NCI-H146 (cell line): ENCODE measurements at regions not wholly inside any gene's neighbourhood (a gene's known extent, or its start where the extent isn't known, plus 50 kb on each side); places are given as distances from the start of the nearest gene placed in this dataset.

Experiments used
- DNase-seq: peaks from one replicate; lab custom pipeline; 2025; lab: John Stamatoyannopoulos, UW

DNA sequence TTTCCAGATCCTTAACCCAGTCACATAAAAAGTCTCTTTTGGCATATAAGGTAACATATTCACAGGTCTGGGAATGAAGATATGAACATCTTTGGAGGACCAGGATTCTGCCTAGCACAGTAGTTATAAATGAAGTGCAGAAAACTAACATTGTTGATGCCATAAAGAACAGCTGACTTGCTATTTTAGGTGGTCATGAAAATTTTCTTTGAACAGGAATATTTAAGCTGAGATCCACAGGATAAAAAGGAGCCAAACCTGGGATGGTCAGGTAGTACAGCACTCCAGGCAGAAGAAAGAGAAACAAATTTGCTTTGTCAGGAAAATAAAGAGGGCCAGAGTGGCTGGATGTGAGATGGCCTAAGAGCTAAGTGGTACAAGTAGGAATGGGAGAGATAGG, 80.0 kb downstream of the CENPW start:
- no peak for DNase-seq

DNA sequence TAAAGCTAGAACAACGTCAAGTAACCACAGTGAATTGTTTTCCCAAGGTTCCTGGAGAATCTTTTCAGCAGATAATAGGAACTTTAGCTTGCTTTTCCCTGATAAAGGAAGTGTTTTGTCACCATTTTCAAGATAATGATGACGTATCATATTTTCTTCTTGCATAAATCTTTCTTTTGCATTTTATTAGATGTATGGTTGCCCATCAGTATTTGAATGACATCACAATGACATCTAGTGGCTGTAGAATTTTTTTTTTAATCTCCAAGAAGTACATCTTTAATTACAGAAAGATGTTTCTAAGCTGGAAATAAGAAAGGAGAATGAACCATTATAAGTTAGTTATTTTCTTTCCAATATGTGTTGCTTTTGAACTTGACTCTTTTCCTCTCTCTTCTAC, 83.0 kb downstream of the CENPW start:
- DNase-seq, result no peak

- DNase-seq, result no peak
Measured at GRCh38 chr6:126427713-126428112, 87.8 kb downstream of the CENPW start.

DNA sequence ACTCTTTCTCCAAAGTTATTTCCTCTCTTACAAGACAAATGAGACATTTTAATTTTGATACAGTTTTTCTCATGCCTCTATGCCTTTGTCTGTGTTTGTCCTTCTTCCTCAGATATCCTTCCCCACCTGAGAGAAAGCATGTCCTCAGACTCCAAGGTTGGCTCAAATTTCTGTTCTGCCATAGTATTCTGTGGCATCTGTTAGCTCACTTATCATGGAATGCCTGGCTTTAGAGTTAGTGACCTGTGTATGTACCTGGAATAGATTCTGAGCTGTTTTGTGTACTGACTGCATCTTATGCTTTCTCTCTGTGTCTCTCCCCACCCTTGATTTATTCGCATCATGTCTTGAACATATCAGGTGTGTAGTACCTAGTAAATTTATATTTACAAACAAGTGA, 90.0 kb downstream of the CENPW start:
- DNase-seq, result no peak

- DNase-seq, result no peak
Measured at GRCh38 chr6:126432564-126432963, 92.6 kb downstream of the CENPW start.

DNA sequence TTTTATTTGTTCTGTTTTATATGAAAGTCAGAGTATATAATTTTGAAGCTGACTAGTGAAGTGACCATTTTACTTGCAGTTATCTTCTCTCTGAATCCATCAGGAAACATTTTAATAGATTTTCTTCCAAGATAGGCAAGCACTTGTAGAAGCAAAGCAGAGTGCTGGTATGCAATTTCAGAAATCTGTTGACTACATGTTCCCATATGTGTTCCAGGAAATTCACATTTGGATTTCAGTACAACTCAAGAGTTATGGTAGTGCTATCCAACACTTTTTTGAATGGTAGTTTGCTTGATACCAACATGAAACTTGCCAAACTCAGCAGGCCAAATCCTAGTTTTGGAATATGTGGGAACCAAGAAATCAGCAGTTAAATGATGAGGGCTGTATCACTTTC, 94.0 kb downstream of the CENPW start:
- no peak for DNase-seq

GRCh38 chr6:126437205-126437604, 97.3 kb downstream of the CENPW start:
- DNase-seq, result no peak

- no peak for DNase-seq
Measured at GRCh38 chr6:126439040-126439439, 99.1 kb downstream of the CENPW start.

- DNase-seq, result no peak
Measured at GRCh38 chr6:126440923-126441322, 101.0 kb downstream of the CENPW start.

- no peak for DNase-seq
Measured at GRCh38 chr6:126444659-126445273, 104.9 kb downstream of the CENPW start.

- DNase-seq, result no peak
Measured at GRCh38 chr6:126446248-126446647, 106.3 kb downstream of the CENPW start.

DNA sequence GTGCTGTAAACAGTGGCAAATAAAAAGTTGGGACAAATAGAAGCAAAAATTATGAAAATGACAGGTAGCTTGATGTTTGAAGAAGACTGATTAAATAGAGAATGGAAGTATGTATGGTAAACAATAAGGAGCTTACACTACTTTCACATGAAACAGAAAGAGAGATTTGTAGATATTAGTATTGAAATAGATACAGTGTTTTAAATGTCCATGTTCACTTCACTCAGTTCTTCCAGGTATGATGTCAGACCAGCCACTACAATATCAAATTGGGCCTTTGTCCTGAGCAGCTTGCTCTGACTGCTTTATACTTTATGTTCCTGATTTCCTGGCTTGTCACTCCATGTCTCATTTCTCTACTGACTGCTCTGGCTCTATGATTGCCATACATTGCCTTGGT, 107.5 kb downstream of the CENPW start:
- DNase-seq, result no peak

GRCh38 chr6:126461045-126461444, 121.1 kb downstream of the CENPW start:
- DNase-seq, result no peak

DNA sequence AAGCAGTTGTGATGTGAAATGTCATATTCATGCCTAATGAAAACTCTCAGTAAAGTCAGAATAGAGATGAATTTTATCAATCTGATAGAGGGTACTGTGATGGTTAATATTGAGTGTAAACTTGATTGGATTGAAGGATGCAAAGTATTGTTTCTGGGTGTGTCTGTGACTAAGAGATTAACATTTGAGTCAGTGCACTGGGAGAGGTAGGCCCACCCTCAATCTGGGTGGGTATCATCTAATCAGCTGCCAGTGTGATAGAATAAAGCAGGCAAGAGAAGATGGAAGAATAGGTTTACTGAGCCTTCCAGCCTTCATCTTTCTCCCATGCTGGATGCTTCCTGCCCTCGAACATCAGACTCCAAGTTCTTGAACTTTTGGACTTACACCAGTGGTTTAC, 124.3 kb downstream of the CENPW start:
- DNase-seq, result no peak

DNA sequence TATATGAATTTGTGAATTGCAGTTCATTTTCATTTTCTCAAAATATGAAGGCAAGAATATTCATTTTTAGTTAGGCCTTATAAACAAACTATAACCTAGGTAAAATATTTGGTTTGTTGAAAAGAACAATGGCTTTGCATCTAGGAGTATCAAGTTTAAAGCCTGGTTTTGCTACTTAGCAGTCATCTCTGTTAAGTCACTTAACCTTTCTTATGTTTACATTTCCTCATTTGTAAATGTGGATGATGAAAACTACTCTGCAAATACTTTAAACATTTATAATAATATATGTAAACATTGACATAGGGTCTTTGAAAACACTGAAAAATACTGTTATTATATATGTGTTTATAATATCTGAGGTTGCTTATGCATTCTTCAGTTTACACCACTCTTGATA, 135.5 kb downstream of the CENPW start:
- DNase-seq, result no peak

DNA sequence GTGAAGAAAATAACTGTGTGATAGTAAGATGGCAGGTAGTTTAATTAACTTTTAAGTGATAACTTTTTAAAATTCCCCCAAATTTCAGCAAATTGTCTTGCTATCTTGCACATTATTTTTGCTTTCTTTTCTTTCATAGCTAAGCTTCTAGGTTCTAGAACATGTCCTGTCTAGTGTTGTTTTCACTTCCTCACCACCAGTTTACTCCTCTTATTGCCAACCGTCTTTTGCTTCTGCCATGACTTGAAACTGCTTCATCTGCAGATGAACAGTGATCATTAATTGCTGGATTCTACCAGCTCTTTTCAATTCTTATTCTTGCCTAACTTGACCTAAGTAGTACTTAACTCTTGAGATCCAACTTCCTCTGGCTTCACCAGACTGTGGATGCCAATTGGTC, 137.8 kb downstream of the CENPW start:
- DNase-seq, result no peak

DNA sequence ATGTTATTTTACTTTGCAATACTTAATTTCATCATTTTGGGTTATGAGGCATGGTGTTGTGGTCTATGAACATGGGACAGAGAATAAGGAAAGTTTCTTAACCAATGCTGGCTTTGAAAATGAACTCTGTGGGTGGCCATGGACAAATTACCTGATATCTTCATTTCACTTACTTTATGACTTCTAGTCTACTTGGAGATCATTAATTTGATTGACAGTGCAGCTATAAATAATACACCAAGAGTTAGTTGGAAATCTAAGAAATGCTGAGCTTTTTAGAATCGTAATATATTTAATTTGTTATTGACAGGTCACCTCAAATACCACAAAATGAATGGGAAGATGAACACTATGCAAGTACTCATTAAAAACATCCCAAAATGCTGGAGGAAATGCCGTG, 140.4 kb downstream of the CENPW start:
- DNase-seq, result no peak

GRCh38 chr6:126481319-126481718, 141.4 kb downstream of the CENPW start:
- no peak for DNase-seq

- DNase-seq, result no peak
Measured at GRCh38 chr6:126504792-126505191, 164.9 kb downstream of the CENPW start.

DNA sequence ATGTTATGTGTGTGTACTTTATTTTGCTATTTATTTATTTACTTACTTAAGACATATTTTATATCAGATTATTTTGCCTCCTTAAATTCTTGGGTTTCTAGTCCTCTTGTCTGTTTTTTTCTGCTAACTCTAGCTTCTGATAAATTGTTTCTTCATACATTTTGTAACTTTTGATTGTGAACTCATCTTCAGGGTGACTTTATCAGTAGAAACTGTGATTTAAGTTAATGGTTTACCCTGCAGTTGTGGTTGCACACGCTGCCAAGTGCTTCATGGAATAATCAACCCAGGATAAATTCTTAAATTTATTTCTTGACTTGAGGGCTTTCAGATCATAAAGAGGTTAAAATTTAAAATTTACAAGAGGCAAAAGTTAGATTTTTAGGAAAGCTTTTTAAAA, 173.3 kb downstream of the CENPW start:
- DNase-seq, result no peak

DNA sequence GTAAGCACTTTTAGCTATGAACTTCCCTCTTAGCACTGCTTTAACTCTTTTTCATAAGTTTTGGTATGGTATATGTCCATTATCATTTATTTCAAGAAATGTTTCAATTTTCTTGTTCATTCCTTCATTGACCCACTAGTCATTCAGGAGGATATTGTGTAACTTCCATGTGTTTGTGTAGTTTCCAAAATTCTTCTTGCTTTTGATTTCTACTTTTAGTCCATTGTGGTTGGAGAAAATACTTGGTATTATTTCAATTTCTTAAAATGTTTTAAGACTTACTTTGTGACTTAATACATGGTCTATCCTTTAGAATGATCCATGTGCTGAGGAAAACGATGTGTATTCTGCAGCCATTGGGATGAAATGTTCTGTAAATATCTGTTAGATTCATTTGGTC, 176.5 kb downstream of the CENPW start:
- no peak for DNase-seq

- no peak for DNase-seq
Measured at GRCh38 chr6:126524811-126525326, 185.0 kb downstream of the CENPW start.

GRCh38 chr6:126526547-126526946, 186.6 kb downstream of the CENPW start:
- no peak for DNase-seq

DNA sequence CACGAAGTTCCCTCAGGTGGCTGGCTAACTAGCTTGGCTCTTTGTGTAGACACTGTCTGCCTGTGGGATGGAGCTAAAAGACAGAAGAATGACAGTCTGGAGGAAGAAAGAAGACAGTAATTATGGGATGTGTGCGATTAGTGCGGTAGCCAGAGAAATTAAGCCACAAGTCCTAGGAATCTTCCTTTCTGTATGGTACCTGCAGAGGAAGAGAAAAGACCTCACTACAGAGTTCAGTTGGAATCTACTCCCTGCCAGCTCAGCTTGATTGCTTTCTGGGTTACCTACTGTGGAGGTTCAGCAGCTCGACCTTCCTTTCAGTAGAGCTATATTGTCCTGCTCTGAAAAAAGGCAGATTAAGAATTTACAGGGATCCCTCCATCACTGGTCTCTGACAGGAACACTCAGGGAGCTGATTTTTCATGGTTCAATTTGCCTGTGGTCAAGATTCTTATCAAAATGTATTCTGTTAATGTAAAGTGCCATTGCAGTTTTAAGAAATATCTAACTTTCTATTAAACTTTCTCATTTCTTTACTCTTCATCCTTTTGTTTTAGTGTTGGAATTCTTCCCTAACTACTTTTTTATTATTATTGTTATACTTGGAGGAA, 187.2 kb downstream of the CENPW start:
- DNase-seq, result no peak
